ENCODE measurements at regions not wholly inside any gene's neighbourhood (a gene's known extent, or its start where the extent isn't known, plus 50 kb on each side); places are given as distances from the start of the nearest gene placed in this dataset.
A peak's percentile ranks its signal among the peaks of the same experiment; 100 is the strongest.

GRCh38 chr5:43973908-43974307, 370.9 kb downstream of the NNT start:
- Histone ChIP-seq H3K27me3 (ENCODE audit: insufficient read depth, low read length) (no peaks in the 10 kb centered on the region), H3K9me3 (ENCODE audit: low read depth, low read length) (no peaks in the 10 kb centered on the region), H4K20me1 (ENCODE audit: insufficient read depth, low read length) (no peaks in the 10 kb centered on the region), H3K4me1 (ENCODE audit: insufficient read depth, low read length) (no peaks in the 10 kb centered on the region), H3K27ac (ENCODE audit: low read depth, low read length) (no peak overlapping the region), H3K4me2 (ENCODE audit: insufficient read depth, low read length) (no peak overlapping the region), H3K79me2 (ENCODE audit: insufficient read depth, low read length) (no peaks in the 10 kb centered on the region), H3K36me3 (ENCODE audit: insufficient read depth, low read length) (no peaks in the 10 kb centered on the region), H3K4me3 (ENCODE audit: insufficient read depth, low read length) (no peak overlapping the region), H2AFZ (ENCODE audit: low read length) (no peak overlapping the region)
- no peak for TF ChIP-seq CTCF (IDR thresholded peaks at IDR 0.05; ENCODE audit: extremely low read depth, low read depth, low read length)
- DNase-seq (ENCODE audit: insufficient read length, low spot score, missing footprints) = peak; percentile 6

- no peak for TF ChIP-seq CTCF (IDR thresholded peaks at IDR 0.05; ENCODE audit: extremely low read depth, low read depth, low read length)
- Histone ChIP-seq H4K20me1 (ENCODE audit: insufficient read depth, low read length) (no peaks in the 10 kb centered on the region), H3K36me3 (ENCODE audit: insufficient read depth, low read length) (no peaks in the 10 kb centered on the region), H3K4me2 (ENCODE audit: insufficient read depth, low read length) (no peak overlapping the region), H2AFZ (ENCODE audit: low read length) (no peak overlapping the region), H3K79me2 (ENCODE audit: insufficient read depth, low read length) (no peaks in the 10 kb centered on the region), H3K9me3 (ENCODE audit: low read depth, low read length) (no peaks in the 10 kb centered on the region), H3K4me1 (ENCODE audit: insufficient read depth, low read length) (no peaks in the 10 kb centered on the region), H3K27ac (ENCODE audit: low read depth, low read length) (no peak overlapping the region), H3K4me3 (ENCODE audit: insufficient read depth, low read length) (no peak overlapping the region), H3K27me3 (ENCODE audit: insufficient read depth, low read length) (no peaks in the 10 kb centered on the region)
- peak; percentile 5 for DNase-seq (ENCODE audit: insufficient read length, low spot score, missing footprints)
These were observed 370.3 kb downstream of the NNT start for GRCh38 chr5:43973318-43973717.

GRCh38 chr5:43967165-43967564, 364.2 kb downstream of the NNT start:
- no peaks in the 10 kb centered on the region for H3K9me3 ChIP-seq (ENCODE audit: low read depth, low read length)
- H3K4me3 ChIP-seq (ENCODE audit: insufficient read depth, low read length) = no peak overlapping the region
- no peak overlapping the region for H3K4me2 ChIP-seq (ENCODE audit: insufficient read depth, low read length)
- no peaks in the 10 kb centered on the region for H3K27me3 ChIP-seq (ENCODE audit: insufficient read depth, low read length)
- no peaks in the 10 kb centered on the region for H3K4me1 ChIP-seq (ENCODE audit: insufficient read depth, low read length)
- no peaks in the 10 kb centered on the region for H3K36me3 ChIP-seq (ENCODE audit: insufficient read depth, low read length)
- no peak for TF ChIP-seq CTCF (IDR thresholded peaks at IDR 0.05; ENCODE audit: extremely low read depth, low read depth, low read length)
- no peak overlapping the region for H3K27ac ChIP-seq (ENCODE audit: low read depth, low read length)
- DNase-seq (ENCODE audit: insufficient read length, low spot score, missing footprints) = no peak
- no peaks in the 10 kb centered on the region for H4K20me1 ChIP-seq (ENCODE audit: insufficient read depth, low read length)
- H3K79me2 ChIP-seq (ENCODE audit: insufficient read depth, low read length) = no peaks in the 10 kb centered on the region
- no peak overlapping the region for H2AFZ ChIP-seq (ENCODE audit: low read length)

- H3K79me2 ChIP-seq (ENCODE audit: insufficient read depth, low read length) = no peaks in the 10 kb centered on the region
- no peak for TF ChIP-seq CTCF (IDR thresholded peaks at IDR 0.05; ENCODE audit: extremely low read depth, low read depth, low read length)
- no peak for DNase-seq (ENCODE audit: insufficient read length, low spot score, missing footprints)
These were observed 356.2 kb downstream of the NNT start for GRCh38 chr5:43959144-43959543.

More at GRCh38 chr5:43959144-43959543, 356.2 kb downstream of the NNT start:
- Histone ChIP-seq H3K4me1 (ENCODE audit: insufficient read depth, low read length) (no peaks in the 10 kb centered on the region), H3K27me3 (ENCODE audit: insufficient read depth, low read length) (no peaks in the 10 kb centered on the region), H2AFZ (ENCODE audit: low read length) (no peak overlapping the region), H3K27ac (ENCODE audit: low read depth, low read length) (no peak overlapping the region), H3K9me3 (ENCODE audit: low read depth, low read length) (no peaks in the 10 kb centered on the region), H4K20me1 (ENCODE audit: insufficient read depth, low read length) (no peaks in the 10 kb centered on the region), H3K4me3 (ENCODE audit: insufficient read depth, low read length) (no peak overlapping the region), H3K36me3 (ENCODE audit: insufficient read depth, low read length) (no peaks in the 10 kb centered on the region), H3K4me2 (ENCODE audit: insufficient read depth, low read length) (no peak overlapping the region)
